HepG2 (cell line): ENCODE measurements at regions not wholly inside any gene's neighbourhood (a gene's known extent, or its start where the extent isn't known, plus 50 kb on each side); places are given as distances from the start of the nearest gene placed in this dataset.

Source experiments
- ATAC-seq: fragments of 200-7000 bp; cut with Tn5 transposase; 3 replicates; pipeline ENCODE4 v1.9.1; 2020; ENCODE audit warnings: mild to moderate bottlenecking, moderate library complexity
- BruUV-seq: library from RNA; stranded (reverse); fragments of 400-500 nt; replicated peaks from 2 replicates; lab custom pipeline; 2021; lab: Mats Ljungman, UMichigan
- CTCF ChIA-PET: fragments of 300-600 bp; formaldehyde crosslinking; extraction: SDS; loops from one replicate; lab custom pipeline; 2021; ENCODE audit warnings: low total read pairs, inconsistent platforms, low intra/inter-chr PET ratio; lab: Yijun Ruan, JAX
- POLR2A ChIA-PET: fragments of 350-600 bp; sonication (Branson Sonifier 250); formaldehyde crosslinking; loops from one replicate; lab custom pipeline; 2020; ENCODE audit warnings: antibody characterized with exemption, inconsistent platforms; lab: Yijun Ruan, JAX
- DNase-seq: peaks from one replicate; pipeline ENCODE4 v3.0.0-alpha.2; 2015; ENCODE audit warnings: low spot score
- FAIRE-seq: peaks from 3 replicates; lab custom pipeline; 2011; peaks lifted over from hg19 to GRCh38; lab: Jason Lieb, UNC
- H2AFZ ChIP-seq: one replicate; pipeline ENCODE4 v1.6.1; 2011; ENCODE audit warnings: low read length, inconsistent platforms
- H3K27ac ChIP-seq: fragments of 300-600 bp; 3 replicates; pipeline ENCODE4 v1.8.0; 2011; ENCODE audit warnings: mixed run types, mild to moderate bottlenecking, mixed read lengths, low read length, inconsistent platforms; ENCODE audit not compliant: insufficient read depth; ENCODE audit errors: extremely low read length
- H3K27me3 ChIP-seq, 2 experiments: fragments of 200-600 bp in 1 of 2; 2 replicates in 1 of 2; 3 replicates in 1 of 2; pipeline versions ENCODE4 v1.6.0 to v1.8.0; 2011; ENCODE audit warnings: low read length in 2 of 2, mild to moderate bottlenecking in 2 of 2, moderate library complexity in 2 of 2, inconsistent platforms in 1 of 2; ENCODE audit not compliant: insufficient read depth in 2 of 2, control insufficient read depth in 1 of 2
- H3K36me3 ChIP-seq, 2 experiments: fragments of 200-600 bp in 1 of 2; replicated peaks in 1 of 2; 2 replicates in 1 of 2; 3 replicates in 1 of 2; pipeline versions ENCODE4 v1.5.1 to v1.8.0; 2011; ENCODE audit warnings: low read length in 2 of 2, inconsistent platforms in 1 of 2; ENCODE audit not compliant: insufficient read depth in 2 of 2, control insufficient read depth in 1 of 2
- H3K4me1 ChIP-seq: 2 replicates; pipeline ENCODE4 v1.5.1; 2012; ENCODE audit warnings: low read length, inconsistent platforms; ENCODE audit not compliant: insufficient read depth
- H3K4me2 ChIP-seq: 2 replicates; pipeline ENCODE4 v1.6.0; 2011; ENCODE audit warnings: low read depth, low read length, inconsistent platforms
- H3K4me3 ChIP-seq, 3 experiments: fragments of 200-600 bp in 1 of 3; sonication (generic), shearing (Covaris generic) in 1 of 3; replicated peaks in 1 of 3; 2 replicates each; pipeline ENCODE4 v1.5.1; 2011 to 2016; ENCODE audit warnings: low read length in 3 of 3, inconsistent platforms in 2 of 3, low read depth in 2 of 3, mild to moderate bottlenecking in 2 of 3, control low read depth in 1 of 3, mixed read lengths in 1 of 3; ENCODE audit not compliant: insufficient read depth in 1 of 3
- H3K79me2 ChIP-seq: one replicate; pipeline ENCODE4 v1.6.1; 2011; ENCODE audit warnings: low read length, inconsistent platforms; ENCODE audit not compliant: insufficient read depth
- H3K9ac ChIP-seq: 2 replicates; pipeline ENCODE4 v1.6.0; 2011; ENCODE audit warnings: mild to moderate bottlenecking, low read depth, low read length, inconsistent platforms; ENCODE audit not compliant: insufficient read depth
- H3K9me3 ChIP-seq: 2 replicates; pipeline ENCODE4 v1.5.1; 2012; ENCODE audit warnings: mild to moderate bottlenecking, low read length
- H4K20me1 ChIP-seq: 2 replicates; pipeline ENCODE4 v1.6.0; 2011; ENCODE audit warnings: inconsistent platforms, mild to moderate bottlenecking, low read length, moderate library complexity; ENCODE audit not compliant: insufficient read depth
- GABPA ChIP-seq, 2 experiments: IDR thresholded peaks; 2 replicates each; pipeline ENCODE4 v1.6.1; 2011 to 2016; ENCODE audit warnings: low read depth in 2 of 2, low read length in 1 of 2, missing biosample characterization in 1 of 2, missing genetic modification characterization in 1 of 2
- KMT2B ChIP-seq: IDR thresholded peaks from 2 replicates; pipeline ENCODE4 v1.6.1; 2016; ENCODE audit warnings: missing genetic modification reagents, missing compliant biosample characterization
- MAFK ChIP-seq, 2 experiments: IDR thresholded peaks in 1 of 2; conservative IDR thresholded peaks in 1 of 2; 2 replicates each; pipeline ENCODE4 v1.6.1; 2011; ENCODE audit warnings: improper control_type of control experiment in 2 of 2, low read length in 2 of 2
- MED1 ChIP-seq: sonication (generic); formaldehyde crosslinking; IDR thresholded peaks from 2 replicates; pipeline ENCODE4 v1.4.0; 2020; ENCODE audit warnings: missing genetic modification reagents
- MED8 ChIP-seq: sonication (generic); formaldehyde crosslinking; IDR thresholded peaks from 2 replicates; pipeline ENCODE4 v1.8.1; 2023; ENCODE audit warnings: mild to moderate bottlenecking, missing genetic modification reagents; ENCODE audit not compliant: insufficient replicate concordance
- MYNN ChIP-seq: sonication (generic); formaldehyde crosslinking; IDR thresholded peaks from 2 replicates; pipeline ENCODE4 v1.4.0; 2020; ENCODE audit warnings: mild to moderate bottlenecking, low read depth, missing genetic modification reagents
- NCOR1 ChIP-seq: fragments of 200-600 bp; sonication (generic); IDR thresholded peaks from 2 replicates; pipeline ENCODE4 v1.7.0; 2017; ENCODE audit warnings: antibody characterized with exemption, low read length, borderline replicate concordance
- RBM39 ChIP-seq: fragments of 200-400 bp; formaldehyde crosslinking; IDR thresholded peaks from one replicate; pipeline ENCODE4 v1.6.1; 2018; ENCODE audit warnings: antibody characterized with exemption, mild to moderate bottlenecking, low read depth, low read length; ENCODE audit not compliant: poor library complexity, severe bottlenecking
- RFX5 ChIP-seq: IDR thresholded peaks from 2 replicates; pipeline ENCODE4 v1.6.1; 2011; ENCODE audit warnings: low read depth, low read length, improper control_type of control experiment
- SMAD3 ChIP-seq: sonication (generic); formaldehyde crosslinking; IDR thresholded peaks from 2 replicates; pipeline ENCODE4 v1.4.0; 2020; ENCODE audit warnings: missing genetic modification reagents
- TAF15 ChIP-seq: fragments of 200-400 bp; formaldehyde crosslinking; IDR thresholded peaks from one replicate; pipeline ENCODE4 v1.6.1; 2018; ENCODE audit warnings: mild to moderate bottlenecking, low read depth, low read length; ENCODE audit not compliant: poor library complexity, severe bottlenecking
- TP53 ChIP-seq: sonication (generic); formaldehyde crosslinking; conservative IDR thresholded peaks from 2 replicates; pipeline ENCODE4 v1.4.0; 2020; ENCODE audit warnings: missing genetic modification reagents
- ZMYM2 ChIP-seq: sonication (generic); formaldehyde crosslinking; IDR thresholded peaks from 2 replicates; pipeline ENCODE4 v1.8.0; 2022; ENCODE audit warnings: mild to moderate bottlenecking, missing genetic modification reagents
- ZMYM3 ChIP-seq: sonication (generic); formaldehyde crosslinking; IDR thresholded peaks from 2 replicates; pipeline ENCODE4 v1.5.1; 2020; ENCODE audit warnings: mild to moderate bottlenecking, missing genetic modification reagents
- ZNF224 ChIP-seq: sonication (generic); formaldehyde crosslinking; IDR thresholded peaks from 2 replicates; pipeline ENCODE4 v1.5.0; 2020; ENCODE audit warnings: mild to moderate bottlenecking, missing genetic modification reagents
- ZNF570 ChIP-seq: sonication (generic); formaldehyde crosslinking; IDR thresholded peaks from 2 replicates; pipeline ENCODE4 v1.4.0; 2020; ENCODE audit warnings: mild to moderate bottlenecking, missing genetic modification reagents, borderline replicate concordance
- ZNF792 ChIP-seq: IDR thresholded peaks from 2 replicates; pipeline ENCODE4 v1.6.1; 2016
- WGBS: methylation state at CpG from one replicate; pipeline ENCODE4 v1.1.6; 2017; ENCODE audit warnings: low lambda C conversion rate; 5-methylcytosine and 5-hydroxymethylcytosine counted together
- in situ Hi-C: cut with HindIII; loops from 2 replicates; pipeline ENCODE4 v1.10.0; 2017; ENCODE audit warnings: low pct_unique_long_range_greater_than_20kb; ENCODE audit not compliant: extremely low pct_ligation_motif_present
- intact Hi-C: fragments of 100-400 bp; cut with micrococcal nuclease; formaldehyde crosslinking; loops from one replicate; pipeline ENCODE4 v1.10.0; 2022; ENCODE audit not compliant: unreplicated experiment
- TF ChIP-seq, protein P1 (sequence below): sonication (generic); formaldehyde crosslinking; IDR thresholded peaks from 2 replicates; pipeline ENCODE4 v1.4.0; 2020; ENCODE audit warnings: missing genetic modification reagents, mild to moderate bottlenecking, borderline replicate concordance
- TF ChIP-seq, protein P2 (sequence below): sonication (generic); formaldehyde crosslinking; conservative IDR thresholded peaks from 2 replicates; pipeline ENCODE4 v1.8.0; 2022; ENCODE audit warnings: mild to moderate bottlenecking, moderate library complexity, missing genetic modification reagents

GRCh38 chr9:90070931-90071660 lies 466.3 kb downstream of the GADD45G start (continued):
- TF ChIP-seq, protein P1, sequence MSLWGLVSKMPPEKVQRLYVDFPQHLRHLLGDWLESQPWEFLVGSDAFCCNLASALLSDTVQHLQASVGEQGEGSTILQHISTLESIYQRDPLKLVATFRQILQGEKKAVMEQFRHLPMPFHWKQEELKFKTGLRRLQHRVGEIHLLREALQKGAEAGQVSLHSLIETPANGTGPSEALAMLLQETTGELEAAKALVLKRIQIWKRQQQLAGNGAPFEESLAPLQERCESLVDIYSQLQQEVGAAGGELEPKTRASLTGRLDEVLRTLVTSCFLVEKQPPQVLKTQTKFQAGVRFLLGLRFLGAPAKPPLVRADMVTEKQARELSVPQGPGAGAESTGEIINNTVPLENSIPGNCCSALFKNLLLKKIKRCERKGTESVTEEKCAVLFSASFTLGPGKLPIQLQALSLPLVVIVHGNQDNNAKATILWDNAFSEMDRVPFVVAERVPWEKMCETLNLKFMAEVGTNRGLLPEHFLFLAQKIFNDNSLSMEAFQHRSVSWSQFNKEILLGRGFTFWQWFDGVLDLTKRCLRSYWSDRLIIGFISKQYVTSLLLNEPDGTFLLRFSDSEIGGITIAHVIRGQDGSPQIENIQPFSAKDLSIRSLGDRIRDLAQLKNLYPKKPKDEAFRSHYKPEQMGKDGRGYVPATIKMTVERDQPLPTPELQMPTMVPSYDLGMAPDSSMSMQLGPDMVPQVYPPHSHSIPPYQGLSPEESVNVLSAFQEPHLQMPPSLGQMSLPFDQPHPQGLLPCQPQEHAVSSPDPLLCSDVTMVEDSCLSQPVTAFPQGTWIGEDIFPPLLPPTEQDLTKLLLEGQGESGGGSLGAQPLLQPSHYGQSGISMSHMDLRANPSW (CRISPR knock-in tag) = no peak
- TF ChIP-seq MAFK (conservative IDR thresholded peaks at IDR 0.05 in 1 of 2, IDR thresholded peaks at IDR 0.05 in 1 of 2; ENCODE audit: low read length in 2 of 2) = no peak
- TF ChIP-seq GABPA (IDR thresholded peaks at IDR 0.05; ENCODE audit: low read depth, low read length) = no peak
- no peak for TF ChIP-seq GABPA (CRISPR knock-in tag; IDR thresholded peaks at IDR 0.05; ENCODE audit: low read depth)
- no peak for TF ChIP-seq TAF15
- no peak for TF ChIP-seq KMT2B
- TF ChIP-seq, all 625 proteins: peak for 0

- no peaks in the 10 kb centered on the region for H3K36me3 ChIP-seq
- H3K27me3 ChIP-seq = peaks cover 0 to 3% of the 10 kb centered on the region in 2 experiments; a peak in 1 of 5 replicates
- DNase-seq (no peak), FAIRE-seq (no peak), ATAC-seq (no peak)
- H3K4me3 ChIP-seq = no peak overlapping the region
- intact Hi-C loops = no loop called here
- POLR2A ChIA-PET = no interaction called here
- H2AFZ ChIP-seq = no peak overlapping the region
- H4K20me1 ChIP-seq = no peaks in the 10 kb centered on the region
- no peaks in the 10 kb centered on the region for H3K4me1 ChIP-seq
- 0% methylated on average over 3 of the region's 3 CpGs for WGBS
- no peak overlapping the region for H3K27ac ChIP-seq
- no peaks in the 10 kb centered on the region for H3K9me3 ChIP-seq
- CTCF ChIA-PET = no interaction called here
- no peaks in the 10 kb centered on the region for H3K79me2 ChIP-seq
- BruUV-seq = no TSS peak
- no peak overlapping the region for H3K4me2 ChIP-seq
- H3K9ac ChIP-seq = no peak overlapping the region
- in situ Hi-C loops = no loop called here
- TF ChIP-seq ZNF570 (CRISPR knock-in tag) (no peak), RBM39 (no peak), TP53 (CRISPR knock-in tag) (no peak), NCOR1 (no peak), ZNF792 (CRISPR knock-in tag) (no peak), ZMYM2 (no peak), SMAD3 (CRISPR knock-in tag) (no peak), ZNF224 (CRISPR knock-in tag) (no peak), ZMYM3 (CRISPR knock-in tag) (no peak), MED1 (CRISPR knock-in tag) (no peak), MYNN (CRISPR knock-in tag) (no peak), MED8 (CRISPR knock-in tag) (no peak), RFX5 (no peak)
- TF ChIP-seq, protein P2, sequence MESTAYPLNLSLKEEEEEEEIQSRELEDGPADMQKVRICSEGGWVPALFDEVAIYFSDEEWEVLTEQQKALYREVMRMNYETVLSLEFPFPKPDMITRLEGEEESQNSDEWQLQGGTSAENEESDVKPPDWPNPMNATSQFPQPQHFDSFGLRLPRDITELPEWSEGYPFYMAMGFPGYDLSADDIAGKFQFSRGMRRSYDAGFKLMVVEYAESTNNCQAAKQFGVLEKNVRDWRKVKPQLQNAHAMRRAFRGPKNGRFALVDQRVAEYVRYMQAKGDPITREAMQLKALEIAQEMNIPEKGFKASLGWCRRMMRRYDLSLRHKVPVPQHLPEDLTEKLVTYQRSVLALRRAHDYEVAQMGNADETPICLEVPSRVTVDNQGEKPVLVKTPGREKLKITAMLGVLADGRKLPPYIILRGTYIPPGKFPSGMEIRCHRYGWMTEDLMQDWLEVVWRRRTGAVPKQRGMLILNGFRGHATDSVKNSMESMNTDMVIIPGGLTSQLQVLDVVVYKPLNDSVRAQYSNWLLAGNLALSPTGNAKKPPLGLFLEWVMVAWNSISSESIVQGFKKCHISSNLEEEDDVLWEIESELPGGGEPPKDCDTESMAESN (CRISPR knock-in tag) = no peak
Observed at GRCh38 chr9:90073186-90073945, 468.6 kb downstream of the GADD45G start.
